ENCODE measurements at regions not wholly inside any gene's neighbourhood (a gene's known extent, or its start where the extent isn't known, plus 50 kb on each side); places are given as distances from the start of the nearest gene placed in this dataset.

DNA sequence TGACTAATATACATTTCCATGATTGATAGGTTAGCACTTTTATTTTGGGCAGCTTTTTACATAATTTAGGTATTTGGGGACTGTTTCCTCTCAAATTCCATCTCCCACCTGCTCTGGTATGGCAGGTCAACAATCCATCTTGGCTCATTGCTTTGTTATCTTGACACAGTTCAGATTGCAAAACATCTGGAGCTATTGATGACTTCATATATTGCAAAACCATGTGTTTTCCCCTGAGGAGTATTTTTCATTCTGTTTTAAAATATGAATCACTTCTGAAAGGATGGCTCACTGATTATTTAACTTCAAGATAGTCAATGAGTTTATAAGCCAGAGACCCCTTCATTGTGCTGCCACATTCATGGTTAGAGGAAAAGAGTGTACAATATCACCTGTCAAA is 1206.0 kb upstream of the C9orf72 start (continued):
- no peak for TF ChIP-seq RFX5 (IDR thresholded peaks at IDR 0.05; ENCODE audit: borderline replicate concordance, low read depth, low read length)

GRCh38 chr9:28781481-28781880 is 1208.2 kb upstream of the C9orf72 start:
- no peaks in the 10 kb centered on the region for H3K27me3 ChIP-seq (replicated peaks in 1 of 4; ENCODE audit: control insufficient read depth in 3 of 4, extremely low read depth in 1 of 4, insufficient read depth in 3 of 4, low read length in 3 of 4)
- H4K20me1 ChIP-seq (replicated peaks in 1 of 2; ENCODE audit: control insufficient read depth in 1 of 2, insufficient read depth in 2 of 2, low read length in 2 of 2), result no peaks in the 10 kb centered on the region
- no peak overlapping the region for H2BK12ac ChIP-seq (ENCODE audit: low read depth, low read length)
- H3K79me2 ChIP-seq (ENCODE audit: control insufficient read depth in 1 of 2, insufficient read depth in 2 of 2, low read length in 2 of 2), result no peaks in the 10 kb centered on the region
- H3K23ac ChIP-seq (ENCODE audit: insufficient read length), result no peak overlapping the region
- ChIA-PET POLR2A (ENCODE audit: partially characterized antibody) (no interaction called here), CTCF (ENCODE audit: partially characterized antibody) (no interaction called here)
- H2AFZ ChIP-seq (ENCODE audit: low read length), result no peak overlapping the region
- H3K27ac ChIP-seq (ENCODE audit: low read depth, low read length), result no peak overlapping the region
- FAIRE-seq (no peak), DNase-seq (ENCODE audit: low read depth in 1 of 2, low spot score in 2 of 2) (no peak)
- H3K14ac ChIP-seq (ENCODE audit: insufficient read length), result no peak overlapping the region
- no peak overlapping the region for H2BK15ac ChIP-seq (ENCODE audit: low read length)
- no peak overlapping the region for H3K4me3 ChIP-seq (ENCODE audit: extremely low read depth in 1 of 4, insufficient read depth in 2 of 4, low read depth in 3 of 4, low read length in 4 of 4)
- H4K91ac ChIP-seq (replicated peaks; ENCODE audit: insufficient read length, low read length), result no peak overlapping the region
- no peak overlapping the region for H3K56ac ChIP-seq (replicated peaks; ENCODE audit: insufficient read length, low read depth, low read length)
- H3K36me3 ChIP-seq (ENCODE audit: control insufficient read depth in 2 of 4, insufficient read depth in 4 of 4, low read length in 3 of 4), result no peaks in the 10 kb centered on the region
- no peaks in the 10 kb centered on the region for H3K9me3 ChIP-seq (ENCODE audit: insufficient read depth in 2 of 2, low read depth in 1 of 2, low read length in 1 of 2)
- no peaks in the 10 kb centered on the region; the same call in 1 of the 2 replicates for H3K23me2 ChIP-seq (ENCODE audit: low read depth, low read length)
- H2BK20ac ChIP-seq (ENCODE audit: low read length), result no peak overlapping the region
- no peak overlapping the region for H3K18ac ChIP-seq (ENCODE audit: extremely low read depth, low read length)
- H4K8ac ChIP-seq (ENCODE audit: extremely low read depth, insufficient read depth, low read length), result no peak overlapping the region
- H3K4ac ChIP-seq (replicated peaks; ENCODE audit: insufficient read length, low read depth, low read length), result no peak overlapping the region
- no peak overlapping the region for H2BK120ac ChIP-seq (replicated peaks; ENCODE audit: low read depth, low read length)
- peaks cover 0 to 10% (median 0%) of the 10 kb centered on the region in 4 experiments; a peak in 1 of 7 replicates for H3K4me1 ChIP-seq (replicated peaks in 1 of 4; ENCODE audit: control insufficient read depth in 3 of 4, insufficient read depth in 4 of 4, low read length in 3 of 4)
- no peaks in the 10 kb centered on the region for H3K79me1 ChIP-seq (ENCODE audit: low read depth, low read length)
- H4K5ac ChIP-seq (ENCODE audit: insufficient read length, low read depth, low read length), result no peak overlapping the region
- H3K4me2 ChIP-seq (ENCODE audit: insufficient read depth in 1 of 2, low read depth in 2 of 2, low read length in 2 of 2), result no peak overlapping the region; a peak in 1 of 4 replicates
- no peak overlapping the region for H2AK5ac ChIP-seq (ENCODE audit: low read depth, low read length)
- H2BK5ac ChIP-seq (ENCODE audit: low read depth, low read length), result no peak overlapping the region
- no peak overlapping the region for H3K9ac ChIP-seq (replicated peaks in 1 of 4; ENCODE audit: extremely low read depth in 1 of 4, low read depth in 3 of 4, low read length in 3 of 4)
- TF ChIP-seq, protein P1, sequence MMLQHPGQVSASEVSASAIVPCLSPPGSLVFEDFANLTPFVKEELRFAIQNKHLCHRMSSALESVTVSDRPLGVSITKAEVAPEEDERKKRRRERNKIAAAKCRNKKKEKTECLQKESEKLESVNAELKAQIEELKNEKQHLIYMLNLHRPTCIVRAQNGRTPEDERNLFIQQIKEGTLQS (IDR thresholded peaks at IDR 0.05; ENCODE audit: insufficient read depth, low read depth, low read length), result no peak
- TF ChIP-seq SIN3A (conservative IDR thresholded peaks at IDR 0.05 in 1 of 2, IDR thresholded peaks at IDR 0.05 in 1 of 2; ENCODE audit: low read depth in 1 of 2, low read length in 2 of 2), result no peak
